GM06990 (cell line): ENCODE measurements at regions not wholly inside any gene's neighbourhood (a gene's known extent, or its start where the extent isn't known, plus 50 kb on each side); places are given as distances from the start of the nearest gene placed in this dataset.
"Not testable (repeated sequence)": the region's sequence is repeated elsewhere in the genome, so short reads cannot be mapped to it uniquely, and the experiment has no call there.

Experiments used
- DNase-seq: peaks from one replicate; pipeline ENCODE4 v3.0.0-alpha.2; 2011; ENCODE audit not compliant: insufficient read length; ENCODE audit errors: extremely low read depth
- H3K27me3 ChIP-seq: replicated peaks from 2 replicates; pipeline ENCODE4 v1.6.0; 2011; ENCODE audit warnings: low read length; ENCODE audit not compliant: control insufficient read depth, insufficient read depth
- H3K36me3 ChIP-seq: 2 replicates; pipeline ENCODE4 v1.5.1; 2011; ENCODE audit warnings: low read length; ENCODE audit not compliant: control insufficient read depth, insufficient read depth
- H3K4me3 ChIP-seq: replicated peaks from 2 replicates; pipeline ENCODE4 v1.5.1; 2011; ENCODE audit warnings: low read depth, mild to moderate bottlenecking, control low read depth, low read length
- CTCF ChIP-seq: IDR thresholded peaks from 2 replicates; pipeline ENCODE4 v1.5.1; 2011; ENCODE audit warnings: low read length, control low read depth, mild to moderate bottlenecking, inconsistent platforms; ENCODE audit not compliant: insufficient read depth, poor library complexity, severe bottlenecking

GRCh38 chr10:33015761-33016547 lies 57.9 kb upstream of the ITGB1 start:
- Histone ChIP-seq H3K36me3 (no peaks in the 10 kb centered on the region), H3K27me3 (no peaks in the 10 kb centered on the region), H3K4me3 (no peak overlapping the region)
- TF ChIP-seq CTCF = no peak
- no peak for DNase-seq

GRCh38 chr10:33013331-33013730 lies 55.3 kb upstream of the ITGB1 start:
- DNase-seq, H3K27me3 ChIP-seq, H3K36me3 ChIP-seq, H3K4me3 ChIP-seq: not testable (repeated sequence)

GRCh38 chr10:33012306-33012705 lies 54.3 kb upstream of the ITGB1 start:
- no peaks in the 10 kb centered on the region for H3K36me3 ChIP-seq
- no peaks in the 10 kb centered on the region; the same call in 1 of the 2 replicates for H3K27me3 ChIP-seq
- no peak for DNase-seq
- no peak overlapping the region for H3K4me3 ChIP-seq
- TF ChIP-seq CTCF = no peak

- TF ChIP-seq CTCF = no peak
- no peaks in the 10 kb centered on the region for H3K36me3 ChIP-seq
- H3K4me3 ChIP-seq = no peak overlapping the region
- no peak for DNase-seq
- no peaks in the 10 kb centered on the region; the same call in 1 of the 2 replicates for H3K27me3 ChIP-seq
Observed at GRCh38 chr10:33010132-33011037, 52.4 kb upstream of the ITGB1 start.

GRCh38 chr10:33009244-33010131 lies 51.5 kb upstream of the ITGB1 start:
- TF ChIP-seq CTCF = no peak
- no peaks in the 10 kb centered on the region for H3K36me3 ChIP-seq
- H3K27me3 ChIP-seq = no peaks in the 10 kb centered on the region; the same call in 1 of the 2 replicates
- no peak overlapping the region for H3K4me3 ChIP-seq
- no peak for DNase-seq
